NCI-H774 (cell line): ENCODE measurements at regions not wholly inside any gene's neighbourhood (a gene's known extent, or its start where the extent isn't known, plus 50 kb on each side); places are given as distances from the start of the nearest gene placed in this dataset.

Experiments used
- DNase-seq: peaks from one replicate; lab custom pipeline; 2025; lab: John Stamatoyannopoulos, UW

DNA sequence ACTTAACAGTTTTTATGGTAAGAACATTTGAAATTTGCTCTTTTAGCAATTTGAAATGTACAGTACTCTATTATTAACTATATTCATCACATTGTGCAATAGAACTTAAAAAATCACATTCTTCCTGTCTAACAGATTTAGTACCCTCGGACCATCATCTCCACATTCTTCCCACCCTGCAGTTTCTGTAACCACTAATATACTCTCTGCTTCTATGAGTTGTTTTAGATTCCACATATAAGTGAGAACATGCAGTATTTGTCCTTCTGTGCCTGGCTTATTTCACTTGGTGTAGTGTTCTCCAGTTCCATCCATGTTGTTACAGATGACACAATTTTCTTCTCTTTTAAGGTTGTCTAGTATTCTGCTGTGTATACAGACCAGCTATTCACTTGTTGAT lies 88.9 kb upstream of the SEC61G start:
- no peak for DNase-seq

DNA sequence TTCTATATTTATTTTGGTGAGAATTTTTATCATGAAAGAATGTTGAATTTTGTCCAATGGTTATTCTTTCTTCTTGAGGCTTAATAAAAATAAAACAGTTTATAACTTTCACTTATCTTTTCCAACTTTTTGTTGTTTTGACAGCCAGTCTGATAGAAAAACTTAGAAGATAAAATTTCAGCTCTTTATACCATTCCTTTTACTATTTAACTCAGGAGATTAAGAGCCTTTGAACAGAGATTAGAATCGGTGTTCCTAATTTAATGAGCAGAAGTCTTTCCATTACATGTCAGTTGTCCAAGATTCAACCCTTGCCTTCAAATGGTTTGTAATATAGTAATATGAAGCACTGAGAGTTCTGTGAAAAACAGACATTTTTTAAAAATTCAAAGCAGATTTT lies 97.8 kb upstream of the SEC61G start:
- DNase-seq, result no peak

DNA sequence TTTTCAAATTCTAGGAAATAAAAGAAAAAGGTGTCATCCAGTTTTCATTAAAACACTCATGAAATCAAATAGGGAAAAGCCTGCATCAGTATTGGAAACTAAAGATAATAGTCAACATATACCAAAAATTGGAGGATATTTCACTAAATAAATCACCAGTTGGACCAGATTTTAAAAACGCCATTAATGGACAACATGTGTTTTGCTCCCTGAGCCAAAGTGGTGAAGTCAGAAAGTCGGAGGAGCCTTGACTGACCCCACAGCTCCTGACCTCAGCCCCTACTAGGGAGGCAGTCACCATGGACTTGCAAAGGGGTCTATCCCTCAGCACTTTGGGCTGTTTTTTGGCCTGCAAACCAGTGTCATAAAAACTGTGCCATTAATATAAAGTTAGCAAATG lies 98.3 kb upstream of the SEC61G start:
- no peak for DNase-seq

DNA sequence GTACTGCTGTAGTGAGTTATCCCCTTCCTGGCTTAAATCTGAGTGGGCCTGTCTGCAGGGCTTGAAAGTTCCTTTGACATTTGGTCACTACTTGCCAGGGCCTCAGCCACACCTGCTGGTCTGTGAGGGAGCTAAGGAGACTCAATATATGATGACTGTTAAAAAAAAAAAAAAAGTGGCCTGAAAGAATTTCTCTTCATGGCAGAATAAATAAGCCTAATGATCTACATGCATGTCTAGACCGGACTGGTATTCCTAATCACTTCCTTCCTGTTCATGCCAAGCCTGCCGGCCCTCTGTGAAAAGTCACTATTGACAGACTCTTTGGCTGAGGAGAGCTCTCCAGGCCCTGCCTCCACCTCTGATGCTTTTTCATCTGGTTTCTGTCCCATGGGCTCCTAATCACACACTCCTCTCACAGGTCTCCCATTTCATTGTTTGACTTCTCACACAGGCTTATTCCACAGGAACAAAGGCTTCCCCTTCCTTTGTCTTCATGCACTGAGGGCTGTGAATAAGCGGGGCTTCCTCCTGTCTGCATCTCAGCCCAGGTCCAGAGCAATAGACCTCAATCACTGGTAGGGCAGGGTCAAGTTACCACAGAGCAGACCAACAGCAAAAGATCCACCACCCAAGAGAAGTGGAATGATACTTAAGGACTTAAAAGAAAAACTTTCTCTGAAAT lies 99.1 kb upstream of the SEC61G start:
- peak; percentile 60 for DNase-seq

DNA sequence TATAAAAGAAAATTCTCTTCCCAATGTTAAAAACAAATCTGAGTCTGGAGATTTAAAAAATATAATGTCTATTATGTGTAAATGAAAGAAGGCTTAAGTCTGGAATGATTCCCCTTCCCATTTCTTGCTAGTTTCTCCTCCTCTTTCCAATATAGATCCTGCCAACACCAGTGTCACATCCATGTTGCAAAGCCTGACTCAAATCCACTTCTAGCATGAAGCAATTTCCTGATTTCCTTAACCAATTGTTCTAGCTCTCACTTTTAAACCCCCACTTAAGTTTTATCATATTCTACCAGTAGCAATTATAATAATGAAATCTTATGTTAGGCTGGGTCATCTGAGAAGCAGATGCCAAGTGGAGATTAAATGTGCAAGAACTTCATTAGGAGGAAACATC lies 100.1 kb upstream of the SEC61G start:
- DNase-seq, result no peak

GRCh38 chr7:54859545-54859944 lies 100.5 kb upstream of the SEC61G start:
- DNase-seq, result no peak

GRCh38 chr7:54860003-54860775 lies 101.2 kb upstream of the SEC61G start:
- no peak for DNase-seq

DNA sequence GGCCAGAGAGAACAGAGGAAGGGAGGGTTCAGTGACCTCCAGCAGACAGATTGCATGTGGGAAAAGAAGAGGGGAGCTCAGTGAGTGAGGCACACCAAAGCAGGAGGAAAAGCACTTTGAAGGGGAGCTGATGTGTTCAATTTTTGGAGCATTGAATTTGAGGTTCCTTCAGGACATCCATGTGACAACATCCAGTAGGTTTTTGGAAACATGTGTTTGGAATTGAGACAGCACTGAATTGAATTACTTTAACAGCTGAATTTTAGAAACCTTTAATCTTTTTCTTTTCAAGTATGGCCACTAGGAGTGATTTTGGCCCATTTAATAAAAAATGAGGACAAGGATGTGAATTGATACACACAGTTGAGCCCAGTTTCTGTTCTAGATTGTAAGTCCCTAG lies 101.8 kb upstream of the SEC61G start:
- DNase-seq, result no peak

DNA sequence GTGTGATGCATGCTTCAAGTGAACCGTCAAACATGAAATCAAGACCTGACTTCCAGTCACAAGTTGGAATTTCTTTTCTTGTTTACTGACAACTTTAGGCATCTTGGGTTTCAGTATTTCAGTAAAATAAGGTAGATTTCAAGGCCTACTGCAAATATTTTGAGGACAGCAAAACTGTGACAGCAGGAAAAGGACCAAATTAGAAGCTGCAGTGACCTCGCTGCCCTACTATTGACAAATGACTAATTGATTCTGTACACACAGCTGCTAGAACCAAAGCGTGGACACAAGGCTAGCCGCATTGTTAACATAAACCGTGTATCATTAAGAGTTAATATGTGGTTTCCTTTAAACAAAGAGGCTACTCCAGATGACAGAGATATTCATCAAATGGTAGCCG lies 105.7 kb upstream of the SEC61G start:
- peak; percentile 96 for DNase-seq

DNA sequence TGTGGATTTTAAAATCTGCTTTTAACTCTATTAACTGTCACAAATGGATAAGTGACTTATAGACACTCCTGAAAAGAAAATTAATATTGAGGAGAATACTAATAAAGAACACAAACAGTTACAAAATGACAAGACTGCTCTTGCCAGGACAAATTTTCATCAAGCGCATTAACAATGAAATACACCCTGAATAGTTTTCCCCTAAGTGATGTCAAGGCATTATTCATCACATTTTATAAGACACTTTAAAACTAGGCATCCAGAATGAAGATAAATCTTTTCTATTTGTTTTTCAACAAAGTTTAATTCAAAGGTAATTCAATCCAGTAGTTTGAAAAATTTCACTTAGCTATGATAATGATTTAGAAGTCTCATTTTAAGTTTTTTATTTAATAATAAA lies 110.5 kb upstream of the SEC61G start:
- DNase-seq, result no peak

GRCh38 chr7:54874804-54875203 lies 115.8 kb upstream of the SEC61G start:
- no peak for DNase-seq

GRCh38 chr7:54877683-54878082 lies 118.7 kb upstream of the SEC61G start:
- DNase-seq, result no peak

GRCh38 chr7:54878339-54878738 lies 119.3 kb upstream of the SEC61G start:
- no peak for DNase-seq

DNA sequence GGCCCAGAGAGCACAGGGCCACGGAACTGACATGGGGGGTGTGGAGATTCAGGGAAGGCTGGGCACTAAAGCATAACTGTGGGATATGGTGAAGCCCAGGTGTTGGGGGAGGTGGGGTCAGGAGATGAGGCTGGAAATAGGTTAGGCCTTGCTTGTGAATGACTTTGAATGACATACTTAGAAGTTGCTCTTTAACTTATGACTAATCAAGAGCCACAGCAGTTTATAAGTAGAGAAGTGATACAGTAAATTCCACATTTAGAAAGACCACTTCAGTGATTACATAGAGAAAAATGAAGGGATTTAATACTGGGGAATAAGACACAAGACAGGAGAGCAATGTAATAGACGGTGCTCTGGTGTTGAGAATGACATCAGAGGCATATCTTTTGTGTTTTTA lies 120.8 kb upstream of the SEC61G start:
- DNase-seq, result no peak

- DNase-seq, result no peak
Observed at GRCh38 chr7:54880326-54880989, 121.4 kb upstream of the SEC61G start.

- DNase-seq, result no peak
Observed at GRCh38 chr7:54881816-54882520, 123.0 kb upstream of the SEC61G start.

GRCh38 chr7:54882694-54883093 lies 123.7 kb upstream of the SEC61G start:
- DNase-seq, result no peak

GRCh38 chr7:54883576-54883975 lies 124.6 kb upstream of the SEC61G start:
- DNase-seq, result no peak

- no peak for DNase-seq
Observed at GRCh38 chr7:54885285-54885684, 126.3 kb upstream of the SEC61G start.

GRCh38 chr7:54888067-54888733 lies 129.2 kb upstream of the SEC61G start:
- no peak for DNase-seq

GRCh38 chr7:54888734-54889082 lies 129.7 kb upstream of the SEC61G start:
- DNase-seq, result no peak

DNA sequence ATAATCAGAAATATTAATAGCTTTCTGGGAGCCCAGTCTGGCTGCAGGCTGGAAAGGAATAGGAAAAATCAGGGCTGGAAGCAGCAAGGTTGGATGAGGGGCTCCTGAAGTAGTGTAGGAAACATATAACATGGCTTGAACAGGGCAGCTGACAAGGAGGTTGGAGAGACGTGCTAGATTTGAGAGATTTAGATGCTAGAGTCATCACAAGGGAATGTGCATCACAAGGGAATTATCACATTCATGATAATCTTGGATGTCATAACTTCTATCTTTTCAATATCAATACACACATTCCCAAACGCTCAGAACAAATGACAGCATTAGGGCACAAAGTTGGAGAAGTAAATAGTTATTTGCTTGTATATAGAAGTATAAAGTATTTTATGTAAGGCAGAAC lies 120.9 kb upstream of the EGFR start:
- no peak for DNase-seq
